WERI-Rb-1 (cell line): ENCODE measurements at regions not wholly inside any gene's neighbourhood (a gene's known extent, or its start where the extent isn't known, plus 50 kb on each side); places are given as distances from the start of the nearest gene placed in this dataset.

ENCODE experiments used
- DNase-seq: peaks from one replicate; pipeline ENCODE4 v3.0.0-alpha.2; 2020
- H3K27ac ChIP-seq: fragments of 250-450 bp; sonication (Bioruptor Pico); 2 replicates; pipeline ENCODE4 v1.5.1; 2020; ENCODE audit warnings: mild to moderate bottlenecking, moderate library complexity
- H3K27me3 ChIP-seq: fragments of 250-450 bp; sonication (Bioruptor Pico); 2 replicates; pipeline ENCODE4 v1.5.1; 2021; ENCODE audit warnings: mild to moderate bottlenecking, low read depth, moderate library complexity; ENCODE audit not compliant: insufficient read depth, severe bottlenecking
- H3K36me3 ChIP-seq: fragments of 250-450 bp; sonication (Bioruptor Pico); 2 replicates; pipeline ENCODE4 v1.5.1; 2020; ENCODE audit warnings: mild to moderate bottlenecking, moderate library complexity
- H3K4me3 ChIP-seq: 2 replicates; pipeline ENCODE4 v1.5.1; 2011; ENCODE audit warnings: low read depth, mild to moderate bottlenecking, control low read depth, low read length
- H3K9me3 ChIP-seq: fragments of 250-450 bp; sonication (Bioruptor Pico); 2 replicates; pipeline ENCODE4 v1.5.1; 2021; ENCODE audit warnings: mild to moderate bottlenecking, moderate library complexity; ENCODE audit not compliant: severe bottlenecking
- TF ChIP-seq, protein P1 (sequence below): IDR thresholded peaks from 2 replicates; pipeline ENCODE4 v1.5.1; 2011; ENCODE audit warnings: low read depth, mild to moderate bottlenecking, control low read depth, inconsistent platforms, low read length

DNA sequence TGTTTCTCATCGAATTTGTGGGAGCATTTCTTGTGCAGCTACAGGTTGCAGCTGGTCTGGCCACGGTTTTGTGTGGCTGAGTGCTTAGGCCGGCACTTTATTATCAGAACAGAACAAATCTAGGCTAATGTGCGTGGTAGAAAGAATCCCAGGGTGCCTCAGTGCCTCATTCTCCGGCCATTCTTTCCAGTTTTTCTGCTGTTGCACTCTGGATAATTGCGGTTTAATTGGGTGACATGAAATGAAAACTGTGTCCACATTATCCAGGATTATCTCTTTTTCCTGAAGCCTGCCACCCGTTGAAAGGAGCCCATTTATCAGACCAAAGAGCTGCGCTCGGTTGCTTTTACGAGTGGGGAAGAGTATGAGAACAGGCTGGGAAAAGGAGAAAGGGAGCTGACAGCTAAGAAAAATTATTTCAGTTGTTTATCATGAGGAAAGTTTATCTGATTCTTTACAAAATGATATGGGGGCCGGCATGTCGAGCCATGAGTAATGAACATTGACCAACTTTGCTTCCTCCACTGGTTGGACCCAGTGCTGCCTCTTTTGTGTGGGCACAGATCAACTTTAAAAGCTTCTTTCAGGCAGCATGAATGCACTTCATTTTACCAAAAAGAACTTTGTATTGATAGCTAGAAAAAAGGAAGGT, 117.0 kb upstream of the SOX21 start:
- peak; percentile 63 for DNase-seq
- TF ChIP-seq, protein P1, sequence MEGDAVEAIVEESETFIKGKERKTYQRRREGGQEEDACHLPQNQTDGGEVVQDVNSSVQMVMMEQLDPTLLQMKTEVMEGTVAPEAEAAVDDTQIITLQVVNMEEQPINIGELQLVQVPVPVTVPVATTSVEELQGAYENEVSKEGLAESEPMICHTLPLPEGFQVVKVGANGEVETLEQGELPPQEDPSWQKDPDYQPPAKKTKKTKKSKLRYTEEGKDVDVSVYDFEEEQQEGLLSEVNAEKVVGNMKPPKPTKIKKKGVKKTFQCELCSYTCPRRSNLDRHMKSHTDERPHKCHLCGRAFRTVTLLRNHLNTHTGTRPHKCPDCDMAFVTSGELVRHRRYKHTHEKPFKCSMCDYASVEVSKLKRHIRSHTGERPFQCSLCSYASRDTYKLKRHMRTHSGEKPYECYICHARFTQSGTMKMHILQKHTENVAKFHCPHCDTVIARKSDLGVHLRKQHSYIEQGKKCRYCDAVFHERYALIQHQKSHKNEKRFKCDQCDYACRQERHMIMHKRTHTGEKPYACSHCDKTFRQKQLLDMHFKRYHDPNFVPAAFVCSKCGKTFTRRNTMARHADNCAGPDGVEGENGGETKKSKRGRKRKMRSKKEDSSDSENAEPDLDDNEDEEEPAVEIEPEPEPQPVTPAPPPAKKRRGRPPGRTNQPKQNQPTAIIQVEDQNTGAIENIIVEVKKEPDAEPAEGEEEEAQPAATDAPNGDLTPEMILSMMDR = no peak
- Histone ChIP-seq H3K27me3 (no peaks in the 10 kb centered on the region), H3K4me3 (peak overlapping the region; percentile 43), H3K27ac (peak overlapping the region; percentile 51), H3K9me3 (no peaks in the 10 kb centered on the region), H3K36me3 (no peaks in the 10 kb centered on the region)

- H3K27me3 ChIP-seq = no peaks in the 10 kb centered on the region
- H3K27ac ChIP-seq = no peak overlapping the region
- no peak for DNase-seq
- no peaks in the 10 kb centered on the region for H3K36me3 ChIP-seq
- H3K4me3 ChIP-seq = no peak overlapping the region
- TF ChIP-seq, protein P1 = no peak
- H3K9me3 ChIP-seq = no peaks in the 10 kb centered on the region
Observed at GRCh38 chr13:94827566-94827965, 115.2 kb upstream of the SOX21 start.

- DNase-seq = no peak
- Histone ChIP-seq H3K36me3 (no peaks in the 10 kb centered on the region), H3K27me3 (no peaks in the 10 kb centered on the region), H3K9me3 (no peaks in the 10 kb centered on the region), H3K27ac (no peak overlapping the region), H3K4me3 (no peak overlapping the region)
- TF ChIP-seq, protein P1 = no peak
Observed at GRCh38 chr13:94825507-94825906, 113.2 kb upstream of the SOX21 start.

DNA sequence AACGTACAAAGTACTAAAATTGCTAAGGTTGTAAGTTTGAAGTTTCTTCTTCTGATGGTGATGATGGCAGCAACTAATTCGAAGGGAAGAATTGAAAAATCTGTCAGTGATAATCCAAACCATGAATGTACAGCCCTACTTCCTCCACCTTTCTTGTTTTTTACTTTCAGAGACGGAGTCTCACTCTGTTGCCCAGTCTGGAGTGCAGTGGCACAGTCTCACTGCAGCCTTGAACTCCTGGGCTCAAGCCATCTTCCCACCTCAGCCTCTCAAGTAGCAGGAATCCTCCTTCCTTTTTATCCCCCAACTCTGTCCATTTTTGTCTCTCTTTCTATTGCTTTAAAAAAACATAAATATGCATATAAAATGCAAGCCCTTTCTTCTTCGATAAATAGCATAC, 112.3 kb upstream of the SOX21 start:
- Histone ChIP-seq H3K27ac (no peak overlapping the region), H3K27me3 (no peaks in the 10 kb centered on the region), H3K36me3 (no peaks in the 10 kb centered on the region), H3K9me3 (no peaks in the 10 kb centered on the region), H3K4me3 (no peak overlapping the region)
- DNase-seq = no peak
- TF ChIP-seq, protein P1 = no peak

GRCh38 chr13:94822356-94822755, 110.0 kb upstream of the SOX21 start:
- DNase-seq = no peak
- Histone ChIP-seq H3K9me3 (no peaks in the 10 kb centered on the region), H3K36me3 (no peaks in the 10 kb centered on the region), H3K27me3 (no peaks in the 10 kb centered on the region), H3K27ac (no peak overlapping the region), H3K4me3 (no peak overlapping the region)
- TF ChIP-seq, protein P1 = no peak

DNA sequence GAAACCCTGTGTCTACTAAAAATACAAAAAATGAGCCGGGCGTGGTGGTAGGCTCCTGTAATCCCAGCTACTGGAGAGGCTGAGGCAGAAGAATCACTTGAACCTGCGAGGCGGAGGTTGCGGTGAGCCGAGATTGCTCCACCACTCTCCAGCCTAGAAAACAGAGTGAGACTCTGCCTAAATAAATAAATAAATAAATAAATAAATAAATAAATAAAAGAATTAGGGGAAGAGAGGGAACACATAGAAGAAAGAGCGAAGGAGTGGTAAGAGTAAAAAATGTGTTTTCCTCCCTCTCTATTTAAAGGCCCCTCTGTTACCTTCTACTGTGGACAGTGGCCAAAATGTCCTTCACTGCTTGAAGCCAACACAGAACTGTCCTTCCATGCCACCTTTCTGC, 103.9 kb upstream of the SOX21 start:
- Histone ChIP-seq H3K4me3 (no peak overlapping the region), H3K27ac (no peak overlapping the region), H3K36me3 (no peaks in the 10 kb centered on the region), H3K9me3 (no peaks in the 10 kb centered on the region), H3K27me3 (no peaks in the 10 kb centered on the region)
- no peak for DNase-seq
- TF ChIP-seq, protein P1 = no peak
